GM21529 (cell line): ENCODE measurements at regions not wholly inside any gene's neighbourhood (a gene's known extent, or its start where the extent isn't known, plus 50 kb on each side); places are given as distances from the start of the nearest gene placed in this dataset.

Experiments used
- ATAC-seq: cut with Tn5 transposase; IDR thresholded peaks from one replicate; pipeline ENCODE4 v1.9.1; 2021; ENCODE audit not compliant: unreplicated experiment

GRCh38 chr2:12594590-12594989 is 122.1 kb upstream of the TRIB2 start:
- no peak for ATAC-seq

GRCh38 chr2:12596771-12597170 is 120.0 kb upstream of the TRIB2 start:
- ATAC-seq = no peak

- no peak for ATAC-seq
Observed at GRCh38 chr2:12597610-12598009, 119.1 kb upstream of the TRIB2 start.

GRCh38 chr2:12602661-12603060 is 114.1 kb upstream of the TRIB2 start:
- no peak for ATAC-seq

GRCh38 chr2:12603781-12604295 is 112.9 kb upstream of the TRIB2 start:
- ATAC-seq = no peak

GRCh38 chr2:12604341-12604740 is 112.4 kb upstream of the TRIB2 start:
- ATAC-seq = no peak

GRCh38 chr2:12605366-12605765 is 111.4 kb upstream of the TRIB2 start:
- no peak for ATAC-seq

- ATAC-seq = no peak
Observed at GRCh38 chr2:12605936-12606335, 110.8 kb upstream of the TRIB2 start.

GRCh38 chr2:12606472-12607000 is 110.2 kb upstream of the TRIB2 start:
- ATAC-seq = no peak

GRCh38 chr2:12607971-12608370 is 108.8 kb upstream of the TRIB2 start:
- no peak for ATAC-seq

- ATAC-seq = no peak
Observed at GRCh38 chr2:12610314-12610713, 106.4 kb upstream of the TRIB2 start.

GRCh38 chr2:12612168-12612567 is 104.6 kb upstream of the TRIB2 start:
- ATAC-seq = no peak

GRCh38 chr2:12612671-12613070 is 104.1 kb upstream of the TRIB2 start:
- no peak for ATAC-seq

GRCh38 chr2:12613137-12613835 is 103.5 kb upstream of the TRIB2 start:
- no peak for ATAC-seq

GRCh38 chr2:12615509-12615908 is 101.2 kb upstream of the TRIB2 start:
- no peak for ATAC-seq

GRCh38 chr2:12616456-12617156 is 100.1 kb upstream of the TRIB2 start:
- no peak for ATAC-seq

- ATAC-seq = no peak
Observed at GRCh38 chr2:12617366-12617765, 99.4 kb upstream of the TRIB2 start.

GRCh38 chr2:12617853-12618252 is 98.9 kb upstream of the TRIB2 start:
- no peak for ATAC-seq

GRCh38 chr2:12618576-12618975 is 98.2 kb upstream of the TRIB2 start:
- no peak for ATAC-seq

- no peak for ATAC-seq
Observed at GRCh38 chr2:12619975-12620374, 96.8 kb upstream of the TRIB2 start.

- ATAC-seq = no peak
Observed at GRCh38 chr2:12620759-12621158, 96.0 kb upstream of the TRIB2 start.

GRCh38 chr2:12623051-12623450 is 93.7 kb upstream of the TRIB2 start:
- ATAC-seq = no peak
